Gastrocnemius medialis (tissue), 4 donors: ENCODE measurements at regions not wholly inside any gene's neighbourhood (a gene's known extent, or its start where the extent isn't known, plus 50 kb on each side); places are given as distances from the start of the nearest gene placed in this dataset.

ENCODE experiments used
- CTCF ChIP-seq, 5 experiments: fragments of 450-650 bp in 3 of 5; fragments of 200-600 bp in 2 of 5; sonication (generic) in 2 of 5; IDR thresholded peaks in 4 of 5; conservative IDR thresholded peaks in 1 of 5; 1 replicate in 4 of 5; 2 replicates in 1 of 5; pipeline ENCODE4 v1.5.1; 2016 to 2019; ENCODE audit warnings: antibody characterized with exemption in 5 of 5, mild to moderate bottlenecking in 3 of 5, moderate library complexity in 3 of 5
- POLR2A ChIP-seq, 2 donors: fragments of 450-650 bp; IDR thresholded peaks; one replicate each; pipeline ENCODE4 v1.6.1; 2017; ENCODE audit warnings: antibody characterized with exemption in 2 of 2, mild to moderate bottlenecking in 2 of 2, moderate library complexity in 2 of 2

GRCh38 chr13:108408672-108409071, 139.2 kb downstream of the TNFSF13B start:
- TF ChIP-seq POLR2A (IDR thresholded peaks at IDR 0.05): no peak
- TF ChIP-seq CTCF (IDR thresholded peaks at IDR 0.05 in 4 of 5, conservative IDR thresholded peaks at IDR 0.05 in 1 of 5): no peak
